GM18520 (cell line): ENCODE measurements at regions not wholly inside any gene's neighbourhood (a gene's known extent, or its start where the extent isn't known, plus 50 kb on each side); places are given as distances from the start of the nearest gene placed in this dataset.
"Not testable (repeated sequence)": the region's sequence is repeated elsewhere in the genome, so short reads cannot be mapped to it uniquely, and the experiment has no call there.

ENCODE experiments used
- ATAC-seq: cut with Tn5 transposase; IDR thresholded peaks from one replicate; pipeline ENCODE4 v1.9.1; 2021; ENCODE audit not compliant: unreplicated experiment

DNA sequence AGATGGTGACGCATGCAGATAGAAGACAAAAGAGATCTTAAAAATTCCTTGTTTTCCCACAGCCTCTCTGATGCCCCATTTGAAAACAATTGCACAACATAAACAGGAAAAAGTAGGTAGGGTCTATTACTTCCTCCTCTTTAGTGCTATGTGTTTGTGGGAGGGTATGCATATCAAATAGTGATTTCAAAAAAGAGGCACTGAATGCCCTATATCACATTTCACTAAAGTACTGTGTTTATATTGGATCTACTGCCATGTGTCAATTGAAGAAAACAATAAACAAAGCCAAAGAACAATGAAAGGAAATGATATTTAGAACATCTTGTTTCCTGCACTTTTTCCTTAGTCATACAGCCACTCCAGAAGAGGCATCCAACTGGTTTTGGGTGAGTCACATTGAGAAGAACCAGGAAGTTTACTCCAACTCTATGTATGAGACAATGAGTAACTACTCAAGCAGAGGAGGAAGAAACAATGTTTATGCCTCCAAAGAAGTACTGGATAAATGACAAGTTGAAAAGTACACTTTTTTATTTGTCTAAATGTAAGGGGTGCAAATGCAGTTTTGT, 583.6 kb downstream of the FBXO15 start:
- no peak for ATAC-seq

DNA sequence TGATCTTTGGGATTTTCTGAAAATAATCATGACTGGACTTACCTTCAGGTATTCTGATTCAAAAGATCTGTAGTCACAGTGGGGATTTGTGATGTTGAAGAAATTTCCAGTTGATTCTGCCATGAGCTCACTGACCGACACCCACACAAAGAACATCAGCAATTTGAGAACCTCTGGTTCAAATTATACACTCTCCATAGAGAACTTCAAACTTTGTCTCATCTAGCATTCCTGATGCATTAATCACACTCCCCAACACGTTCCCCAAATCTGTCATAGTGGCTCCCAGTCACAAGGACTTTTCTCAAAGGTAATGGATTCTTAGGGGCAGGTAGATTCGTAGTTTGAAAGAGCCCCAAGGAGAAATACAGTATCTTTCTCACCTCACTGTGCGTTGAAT, 584.3 kb downstream of the FBXO15 start:
- ATAC-seq, result no peak

DNA sequence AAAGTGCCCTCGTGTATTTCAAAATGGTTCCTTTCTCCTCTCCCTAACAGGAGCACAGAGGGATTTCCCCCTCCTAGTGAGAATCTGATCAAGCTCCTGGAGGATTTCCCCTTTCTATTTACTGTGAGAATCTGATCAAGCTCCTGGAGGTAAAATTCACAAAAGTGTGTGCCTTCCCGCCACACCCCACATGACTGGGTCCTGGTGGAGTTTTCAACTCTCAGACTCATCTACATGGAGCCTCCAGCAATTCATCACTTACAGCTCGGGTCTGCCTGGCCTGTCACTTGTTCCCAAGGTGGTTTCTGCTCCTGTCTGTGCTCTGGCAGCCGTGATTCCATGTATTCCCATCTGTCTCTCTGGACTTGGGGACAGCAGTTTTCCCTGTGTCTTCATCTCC, 590.7 kb downstream of the FBXO15 start:
- no peak for ATAC-seq

DNA sequence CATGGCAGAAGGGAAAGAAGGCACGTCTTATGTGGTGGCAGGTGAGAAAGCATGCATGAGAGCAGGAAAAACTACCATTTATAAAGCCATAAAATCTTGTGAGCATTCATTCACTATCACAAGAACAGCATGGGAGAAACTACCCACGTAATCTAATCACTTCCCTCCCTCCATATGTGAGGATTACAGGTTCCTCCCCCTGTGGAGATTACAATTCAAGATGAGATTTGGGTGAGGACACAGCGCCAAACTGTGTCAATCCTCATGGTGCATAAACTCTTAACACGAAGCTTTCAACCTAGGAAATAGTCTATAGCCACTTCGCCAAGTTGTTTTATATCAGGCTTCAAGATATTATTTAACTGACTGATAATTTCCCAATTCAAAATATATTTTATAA, 595.5 kb downstream of the FBXO15 start:
- ATAC-seq, result no peak

DNA sequence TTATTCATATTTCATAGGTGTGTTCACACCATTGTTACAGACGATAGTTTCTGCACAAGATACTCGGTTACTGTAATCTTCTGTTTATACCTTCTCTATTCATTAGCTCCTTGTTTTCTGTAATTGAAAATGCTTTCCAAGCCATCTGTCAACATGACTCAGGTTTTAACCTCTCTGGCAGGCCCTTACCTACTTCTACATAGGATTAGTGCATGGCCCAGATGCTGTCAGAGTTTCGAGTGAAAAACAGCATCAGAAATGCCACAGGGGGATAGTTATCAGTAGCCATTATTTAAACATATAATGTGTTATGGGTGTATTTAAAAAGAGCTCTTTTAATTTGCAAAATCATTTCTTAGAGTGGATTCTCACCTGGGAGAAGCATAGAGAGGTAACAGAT, 596.4 kb downstream of the FBXO15 start:
- ATAC-seq, result no peak

DNA sequence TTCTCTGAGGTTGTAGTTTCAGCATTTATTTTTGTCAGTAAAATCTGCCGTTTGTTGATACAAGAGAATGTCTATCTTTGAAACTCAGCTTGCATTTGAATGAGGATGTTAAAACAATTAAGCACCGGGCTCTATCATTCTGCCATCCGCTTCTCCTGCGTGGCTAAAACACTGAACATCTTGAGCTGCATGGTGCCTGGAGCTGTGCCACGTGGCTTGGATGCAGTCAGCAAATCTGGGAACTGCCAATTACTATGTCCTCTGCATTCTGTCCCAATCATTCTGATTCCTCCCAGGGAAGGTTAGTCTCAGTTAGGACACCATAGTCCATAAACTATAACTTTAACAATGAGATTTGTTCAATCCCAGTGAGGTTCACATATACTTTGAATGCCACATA, 598.4 kb downstream of the FBXO15 start:
- ATAC-seq, result no peak

DNA sequence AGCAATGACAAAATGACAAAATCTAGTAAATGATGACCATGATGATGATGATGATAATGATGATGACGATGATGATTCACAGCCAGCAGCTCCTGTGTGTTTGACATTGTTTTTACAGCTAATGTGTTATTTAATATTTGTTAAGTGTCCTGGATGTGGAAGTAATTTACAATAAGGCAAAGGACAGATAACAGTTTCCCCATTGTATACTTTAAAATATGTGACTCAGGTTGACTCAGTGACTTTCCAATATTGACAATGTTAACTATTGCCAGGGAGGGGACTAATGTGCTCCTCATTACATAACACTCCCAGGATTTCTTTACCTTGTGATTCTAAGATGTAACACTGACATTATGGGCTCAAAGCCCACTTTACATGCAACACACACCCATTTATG, 602.2 kb downstream of the FBXO15 start:
- no peak for ATAC-seq

DNA sequence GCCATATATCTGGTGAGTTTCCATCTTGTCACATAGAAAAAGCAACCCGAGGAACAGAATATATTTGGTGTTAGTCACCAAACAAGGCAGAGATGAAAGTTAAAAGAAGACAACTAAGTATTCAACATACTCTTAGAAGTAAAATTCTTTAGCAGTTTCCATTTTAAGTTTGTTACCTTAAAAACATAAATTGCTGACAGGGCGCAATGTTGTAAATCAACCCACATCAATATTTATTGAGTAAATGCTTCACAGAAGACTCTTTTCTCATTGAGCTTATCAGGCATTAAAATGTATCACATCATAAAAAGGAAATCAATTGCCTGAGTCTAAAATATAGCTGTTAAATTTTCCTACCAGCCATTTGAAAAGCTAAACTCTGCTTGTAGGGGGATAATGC, 603.0 kb downstream of the FBXO15 start:
- no peak for ATAC-seq

DNA sequence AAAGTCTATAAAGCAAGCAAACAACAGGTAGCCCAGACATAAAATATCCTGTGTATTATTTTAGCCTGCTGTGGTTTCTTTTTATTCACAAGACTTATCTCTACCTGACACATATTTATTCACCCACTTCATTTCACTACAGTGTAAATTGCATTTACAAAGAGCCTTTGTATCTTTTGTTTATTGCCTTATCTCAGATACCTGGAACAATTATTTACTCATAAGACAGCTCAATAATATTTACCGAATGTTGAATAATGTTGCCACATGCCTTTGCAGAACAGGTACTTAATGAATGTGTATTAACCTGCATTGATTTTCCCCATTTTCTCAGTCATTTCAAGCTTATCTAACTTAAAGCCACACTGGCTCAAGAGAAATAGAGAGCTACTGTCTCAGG, 603.6 kb downstream of the FBXO15 start:
- no peak for ATAC-seq

DNA sequence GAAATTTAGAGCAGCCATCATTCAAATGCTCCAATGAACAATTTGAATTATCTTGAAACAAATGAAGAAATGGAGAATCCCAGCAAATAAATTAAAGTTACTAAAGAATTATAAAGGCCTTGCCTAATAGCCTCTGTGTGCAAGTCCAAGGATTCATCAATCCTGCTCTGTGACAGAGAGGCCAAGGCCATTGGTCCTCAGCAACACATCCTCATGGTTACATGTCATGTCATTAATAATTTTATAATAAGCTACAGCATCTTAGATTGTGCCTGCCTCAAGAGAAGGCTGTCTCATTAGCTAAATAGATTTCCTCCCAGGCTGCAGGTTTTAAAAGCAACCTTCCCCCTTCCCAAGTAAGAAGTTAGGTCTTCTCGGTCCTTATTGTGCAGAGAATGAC, 611.6 kb downstream of the FBXO15 start:
- ATAC-seq, result no peak

DNA sequence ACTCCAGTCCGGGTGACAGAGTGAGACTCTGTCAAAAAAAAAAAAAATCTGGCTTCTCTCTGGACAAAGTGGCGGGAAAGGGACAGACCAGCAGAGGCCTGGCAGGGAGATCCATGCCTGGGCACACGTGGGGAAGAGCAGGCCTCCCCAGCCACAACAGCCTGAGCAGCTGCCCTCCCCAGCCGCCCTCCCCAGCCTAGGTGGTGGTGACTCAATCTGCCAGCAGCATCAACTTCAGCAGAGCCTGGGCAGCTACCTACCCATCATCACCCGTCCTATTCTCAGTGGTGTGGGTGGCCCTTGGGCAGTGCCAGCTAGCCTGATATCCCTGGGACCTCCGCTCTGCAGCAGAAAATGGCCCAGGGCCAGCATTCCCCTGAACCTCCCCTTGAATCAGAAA, 612.4 kb downstream of the FBXO15 start:
- no peak for ATAC-seq

DNA sequence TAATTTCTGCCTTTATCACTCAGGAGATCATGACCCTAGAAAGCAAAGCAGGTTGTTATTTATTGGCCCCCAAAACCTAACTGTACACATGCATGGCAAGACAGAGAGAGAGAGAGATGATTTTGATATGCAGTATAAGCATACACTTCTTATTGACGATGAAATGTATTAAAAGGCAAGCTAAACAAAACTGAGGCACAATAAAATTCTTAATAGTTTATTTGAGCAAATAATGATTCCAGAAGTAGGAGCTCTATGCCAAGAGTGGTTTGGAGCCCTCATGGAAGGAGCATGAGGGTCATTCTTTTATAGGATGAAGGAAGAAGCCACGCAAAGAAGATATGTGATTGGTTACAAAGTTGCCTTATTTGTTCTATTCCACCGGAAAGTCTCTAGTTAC, 616.0 kb downstream of the FBXO15 start:
- no peak for ATAC-seq

DNA sequence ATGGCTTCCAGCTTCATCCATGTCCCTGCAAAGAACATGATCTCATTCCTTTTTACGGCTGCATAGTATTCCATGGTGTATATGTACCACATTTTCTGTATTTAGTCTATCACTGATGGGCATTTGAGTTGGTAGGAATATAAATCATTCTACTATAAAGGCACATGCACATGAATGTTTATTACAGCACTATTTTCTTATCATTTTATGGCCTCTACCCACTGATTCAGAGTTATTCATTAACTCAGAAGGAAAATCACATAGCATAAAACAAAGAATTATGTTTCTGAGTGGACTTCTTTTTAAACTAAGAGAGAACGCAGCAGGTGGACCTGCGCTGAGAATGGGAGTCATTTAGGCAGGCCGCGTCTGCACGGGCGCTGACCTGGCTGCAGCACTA, 619.6 kb downstream of the FBXO15 start:
- no peak for ATAC-seq

DNA sequence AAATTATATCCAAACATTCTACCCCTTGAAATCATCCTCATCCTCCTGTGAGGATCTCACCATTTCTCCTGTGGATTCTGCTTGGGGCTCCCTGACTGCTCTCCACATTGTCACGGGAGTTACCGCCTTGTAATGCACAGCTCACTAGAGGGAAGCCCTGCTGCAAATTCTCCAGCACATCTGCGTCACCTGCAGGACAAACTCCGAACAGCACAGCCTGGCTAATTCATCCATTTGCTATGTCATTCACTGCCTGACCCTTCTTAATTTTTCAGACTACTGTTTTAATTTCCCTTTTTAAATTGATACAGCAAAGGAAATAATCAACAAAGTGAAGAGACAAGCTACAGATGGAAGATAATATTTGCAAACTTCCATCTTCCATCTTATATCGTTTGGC, 627.4 kb downstream of the FBXO15 start:
- no peak for ATAC-seq

DNA sequence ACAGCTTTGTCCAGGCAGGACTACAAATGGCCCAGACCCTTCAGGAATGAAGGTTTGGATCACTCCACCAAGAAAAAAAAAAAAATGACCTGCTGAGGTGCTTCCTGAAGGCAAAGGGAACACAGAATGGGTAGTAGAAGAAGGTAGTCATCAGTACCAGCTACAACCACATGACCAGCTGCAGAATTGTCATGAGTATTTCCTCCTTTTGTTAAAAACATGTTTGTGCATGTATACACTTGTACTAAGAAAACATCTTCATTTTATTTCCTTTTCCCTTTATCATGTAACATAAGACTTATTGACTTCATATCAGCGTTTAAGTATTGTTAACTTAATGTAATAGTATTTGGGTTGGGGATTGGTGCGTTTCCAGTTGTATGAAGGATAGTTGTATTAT, 631.6 kb downstream of the FBXO15 start:
- ATAC-seq, result not testable (repeated sequence)

DNA sequence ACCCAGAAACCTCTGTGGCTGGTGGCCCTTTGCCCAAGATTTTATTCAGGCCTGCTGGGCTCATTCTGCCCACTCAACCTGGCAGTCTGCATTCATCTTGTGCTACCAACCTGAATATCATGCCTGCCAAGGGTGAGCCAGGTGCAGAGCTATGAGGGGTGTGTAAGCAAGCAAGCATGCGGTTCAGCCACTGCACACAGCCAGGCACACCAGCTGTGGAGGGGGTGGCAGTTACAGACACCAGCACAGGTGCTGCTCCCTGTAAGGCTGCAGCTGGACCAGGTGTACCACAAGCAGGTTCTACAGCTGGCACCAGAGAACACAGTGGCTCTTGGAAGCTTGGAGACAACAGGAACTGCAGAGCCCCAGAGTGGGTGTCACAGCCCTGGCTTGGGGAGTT, 633.2 kb downstream of the FBXO15 start:
- ATAC-seq, result no peak

DNA sequence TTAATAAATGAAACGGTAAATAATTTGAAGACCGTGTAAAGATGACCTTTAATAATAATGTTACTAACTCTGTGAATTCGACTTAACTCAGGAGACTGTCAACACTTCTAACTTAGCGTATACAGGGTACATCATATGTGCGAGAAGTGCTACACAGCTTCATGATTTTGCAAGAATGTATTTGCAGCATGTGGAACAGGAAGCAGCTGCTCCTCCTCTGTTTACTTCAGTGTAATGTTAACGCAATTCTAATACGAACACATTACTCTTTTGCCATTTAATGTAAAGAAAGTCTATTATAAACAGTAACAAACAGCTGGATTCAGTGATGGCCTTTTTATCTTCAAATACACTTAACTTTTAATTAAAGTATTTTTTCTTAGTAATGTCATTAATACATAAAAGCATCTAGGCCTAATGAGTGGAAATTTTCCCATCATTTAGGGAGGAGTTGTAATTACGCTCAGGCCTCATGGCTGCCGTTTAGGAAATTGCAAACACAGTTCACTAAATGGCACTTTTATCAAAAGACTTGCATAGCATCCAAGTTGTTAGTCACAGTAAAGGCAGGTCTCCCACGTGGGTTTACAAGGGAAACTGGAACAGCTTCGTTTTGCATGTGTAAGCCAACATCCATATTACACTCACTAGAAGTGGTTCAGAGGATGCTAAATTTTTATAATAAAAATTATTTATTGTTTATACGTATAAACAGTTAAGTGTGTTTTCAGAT, 635.7 kb downstream of the FBXO15 start:
- no peak for ATAC-seq

DNA sequence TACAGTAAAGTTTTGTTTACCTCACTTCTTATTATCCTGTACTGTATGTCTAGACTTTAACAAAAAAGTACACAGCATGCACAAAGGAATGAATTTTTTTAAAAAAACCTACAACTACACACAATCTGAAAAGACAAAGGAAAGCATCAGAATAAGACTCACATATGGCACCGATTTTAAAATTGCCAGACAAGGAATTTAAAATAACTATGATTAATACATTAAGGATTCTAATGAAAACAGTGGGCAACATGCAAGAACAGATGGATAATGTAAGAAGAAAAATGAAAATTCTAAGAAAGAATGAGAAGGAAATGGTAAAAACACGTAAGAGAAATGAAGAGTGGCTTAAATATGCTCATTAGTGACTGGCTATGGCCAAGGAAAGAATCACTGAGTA, 638.2 kb downstream of the FBXO15 start:
- ATAC-seq, result no peak

DNA sequence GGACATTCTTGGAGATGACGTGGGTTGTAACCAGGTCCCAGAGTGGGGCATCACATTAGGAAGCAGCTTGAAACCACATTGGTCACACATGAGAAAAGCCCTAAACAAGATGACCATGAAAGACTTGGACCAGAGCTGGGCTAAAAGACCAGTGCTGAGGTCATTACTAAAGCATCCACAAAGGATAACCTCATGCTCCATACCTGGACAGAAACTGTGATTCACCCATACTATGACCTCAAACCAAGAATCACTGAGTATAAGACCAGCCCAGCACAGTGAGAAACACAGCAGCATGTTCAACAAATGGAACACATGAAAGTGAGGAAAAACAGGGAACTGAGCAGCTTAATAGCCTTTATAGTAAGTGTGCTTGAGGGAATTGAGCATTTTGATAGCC, 635.5 kb upstream of the NETO1 start:
- no peak for ATAC-seq

DNA sequence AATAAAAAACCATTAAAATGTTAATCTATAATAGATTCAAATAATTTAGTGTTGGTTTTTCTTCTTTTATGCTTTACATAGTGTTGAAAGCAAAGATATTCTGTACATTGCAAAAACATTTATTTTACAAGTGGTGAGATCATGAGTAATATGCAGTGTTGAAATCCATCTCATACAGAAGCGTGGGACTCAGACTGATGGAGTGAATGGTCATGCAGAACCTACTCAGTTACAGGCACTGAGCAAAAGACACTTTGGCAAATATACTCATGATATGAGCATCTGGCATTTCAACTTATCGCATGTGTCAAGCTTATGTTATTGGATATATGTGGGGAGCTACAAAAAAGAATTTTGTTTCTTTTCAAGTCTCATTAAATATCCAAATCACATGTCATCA, 620.2 kb upstream of the NETO1 start:
- ATAC-seq, result no peak

DNA sequence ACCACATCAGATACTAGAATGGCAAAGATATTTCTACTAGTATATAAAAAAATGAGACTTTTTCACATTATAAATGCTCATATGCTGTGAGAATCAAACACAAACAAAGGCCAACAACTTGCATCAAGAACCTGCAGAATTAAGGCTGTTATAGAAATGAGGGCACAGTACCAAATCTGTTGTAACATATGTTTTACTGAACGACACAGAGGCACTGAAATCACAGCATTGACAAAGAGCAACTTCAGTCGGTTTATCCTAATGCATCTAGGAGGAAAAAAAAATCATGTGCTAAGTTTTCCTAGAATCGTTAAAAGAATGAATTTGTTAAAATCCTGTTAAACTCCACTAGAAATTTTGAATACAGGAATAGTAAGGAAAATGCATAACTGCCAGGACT, 617.4 kb upstream of the NETO1 start:
- no peak for ATAC-seq

DNA sequence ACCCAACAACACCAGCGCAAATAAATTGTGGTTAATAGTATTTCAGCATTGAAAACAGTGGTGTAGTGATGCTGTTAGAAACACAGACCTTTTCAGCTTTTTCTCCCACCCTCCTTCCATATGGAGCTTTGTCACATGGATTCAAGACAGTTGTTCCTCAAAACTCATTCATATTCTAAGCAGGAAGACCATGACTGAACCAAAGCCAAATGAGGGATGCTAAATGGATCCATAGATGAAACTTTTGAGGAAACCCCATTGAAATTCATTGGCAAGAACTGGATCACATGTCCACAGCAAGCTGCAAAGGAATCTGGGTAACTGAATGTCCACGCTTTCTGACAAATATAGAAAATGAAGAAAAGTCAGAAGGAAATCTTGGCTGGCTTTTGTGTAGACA, 615.1 kb upstream of the NETO1 start:
- ATAC-seq, result no peak

DNA sequence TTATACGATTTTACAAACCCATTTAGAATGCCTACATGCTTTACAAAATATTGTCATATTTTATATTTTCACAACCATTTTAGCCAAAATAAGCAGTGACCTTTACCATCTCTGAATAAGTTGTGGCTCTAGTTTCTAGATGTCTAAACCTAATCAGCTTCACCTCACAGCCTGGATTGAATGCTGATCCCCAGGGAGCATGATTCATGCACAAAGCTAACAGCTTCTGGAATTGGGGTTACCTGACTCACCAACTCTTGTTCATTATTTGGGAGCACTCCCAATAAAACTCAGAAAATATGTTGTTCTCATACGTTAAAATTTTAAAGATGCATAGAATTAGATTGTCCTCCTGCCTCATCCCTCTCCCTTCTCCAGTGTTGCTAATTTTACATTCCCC, 611.7 kb upstream of the NETO1 start:
- no peak for ATAC-seq
